Ovary (tissue), 7 donors: ENCODE measurements at regions not wholly inside any gene's neighbourhood (a gene's known extent, or its start where the extent isn't known, plus 50 kb on each side); places are given as distances from the start of the nearest gene placed in this dataset.

Experiments
- DNase-seq, 5 donors: peaks; one replicate each; pipeline ENCODE4 v3.0.0-alpha.2; 2019 to 2020
- H3K27ac ChIP-seq, 2 donors: fragments of 200-600 bp; one replicate each; pipeline versions ENCODE4 v1.5.1 to v1.8.0; 2019 to 2022
- H3K27me3 ChIP-seq: fragments of 200-600 bp; one replicate; pipeline ENCODE4 v1.8.0; 2022
- H3K36me3 ChIP-seq: fragments of 200-600 bp; sonication (generic); one replicate; pipeline ENCODE4 v1.5.1; 2019
- H3K4me1 ChIP-seq: one replicate; pipeline ENCODE4 v1.8.1; 2013; ENCODE audit warnings: mild to moderate bottlenecking, moderate library complexity; ENCODE audit not compliant: insufficient read depth
- H3K4me3 ChIP-seq: fragments of 200-600 bp; sonication (generic); one replicate; pipeline ENCODE4 v1.5.1; 2017
- H3K9me3 ChIP-seq, 2 donors: fragments of 200-600 bp in 1 of 2; sonication (generic) in 1 of 2; one replicate each; pipeline versions ENCODE4 v1.5.1 to v1.8.1; 2013 to 2019; ENCODE audit warnings: mild to moderate bottlenecking in 1 of 2, moderate library complexity in 1 of 2
- CTCF ChIP-seq, 3 donors: fragments of 450-650 bp in 2 of 3; fragments of 200-600 bp in 1 of 3; IDR thresholded peaks; one replicate each; pipeline versions ENCODE4 v1.5.1 to v1.8.0; 2016 to 2022; ENCODE audit warnings: antibody characterized with exemption in 3 of 3, mild to moderate bottlenecking in 1 of 3
- EP300 ChIP-seq: sonication (generic); formaldehyde crosslinking; IDR thresholded peaks from one replicate; pipeline ENCODE4 v1.6.1; 2017; ENCODE audit warnings: antibody characterized with exemption
- POLR2A ChIP-seq: fragments of 450-650 bp; IDR thresholded peaks from one replicate; pipeline ENCODE4 v1.6.1; 2017; ENCODE audit warnings: antibody characterized with exemption, mild to moderate bottlenecking, moderate library complexity
- WGBS, 3 donors: extraction: QIAGEN DNeasy Blood & Tissue Kit in 1 of 3; methylation state at CpG; one replicate each; pipeline versions ENCODE4 v1.1.5 to v1.1.7; 2013 to 2017; 5-methylcytosine and 5-hydroxymethylcytosine counted together
- intact Hi-C, 4 donors: fragments of 100-400 bp; cut with DNase I; formaldehyde crosslinking; loops; one replicate each; pipeline versions ENCODE4 v1.11.0 to v1.15.1; 2022 to 2023
- donor health status: DM: no; HTN: no; CAD: no; lungs with moderate emphysema.
- donor health status: DM: no; HTN: no; CAD: no.
- donor health status: Bipolar disorder and iron deficiency.
- donor health status: DM: no; HTN: no; CAD: no.
- donor health status: DM: yes; HTN: yes; CAD: no.

DNA sequence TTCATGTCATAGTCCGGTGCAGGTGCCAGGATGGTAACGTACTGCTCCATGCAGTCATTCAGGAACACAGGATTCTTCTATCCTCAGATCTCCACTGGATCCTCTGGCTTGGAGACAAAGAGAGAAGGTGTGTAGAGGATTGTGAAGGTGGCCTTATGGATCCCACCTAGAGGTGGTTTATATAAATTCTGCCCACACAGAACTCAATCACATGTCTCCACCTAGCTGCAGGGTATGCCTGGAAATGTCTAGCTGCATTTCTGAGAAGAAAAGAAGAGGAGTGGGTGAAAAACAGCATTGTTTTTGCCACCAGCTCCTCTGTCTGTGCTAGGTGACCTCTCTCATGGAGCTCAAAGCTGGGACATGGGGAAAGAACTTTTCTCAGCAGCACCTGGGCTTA, 478.7 kb downstream of the PDCD6IP start:
- 62 to 83% (median 70%) methylated on average over 2 of the region's 2 CpGs for WGBS, 3 donors
- Histone ChIP-seq H3K4me3 (no peak overlapping the region), H3K27me3 (no peaks in the 10 kb centered on the region), H3K4me1 (no peaks in the 10 kb centered on the region), H3K36me3 (no peaks in the 10 kb centered on the region), H3K27ac (no peak overlapping the region), H3K9me3 (no peaks in the 10 kb centered on the region)
- no peak for DNase-seq
- intact Hi-C loops: no loop called here
- TF ChIP-seq POLR2A (no peak), CTCF (IDR thresholded peaks at IDR 0.05) (no peak), EP300 (no peak)

DNA sequence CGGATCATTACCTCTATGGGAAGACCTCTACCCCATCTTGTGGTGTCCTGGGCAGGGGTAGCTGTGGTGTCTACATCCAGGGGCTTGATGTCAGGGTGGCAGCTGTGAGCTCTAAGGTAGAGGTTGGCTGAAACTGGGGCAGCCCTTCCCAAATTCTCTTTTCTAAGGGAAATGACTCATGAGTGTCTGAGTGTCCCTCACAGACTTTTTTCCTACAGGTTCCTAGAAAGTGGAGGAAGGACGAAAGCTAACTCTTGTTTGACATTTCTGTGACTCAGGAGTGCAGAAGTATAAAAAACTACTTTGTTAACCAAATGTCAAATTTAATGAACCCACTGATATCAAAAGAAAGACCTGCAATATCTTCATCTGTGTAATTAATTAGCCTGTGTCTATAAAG, 481.5 kb downstream of the PDCD6IP start:
- no peaks in the 10 kb centered on the region for H3K36me3 ChIP-seq
- H3K4me1 ChIP-seq: no peaks in the 10 kb centered on the region
- DNase-seq: no peak
- intact Hi-C loops: no loop called here
- no peaks in the 10 kb centered on the region for H3K27me3 ChIP-seq
- 81 to 89% (median 83%) methylated on average over 2 of the region's 2 CpGs for WGBS, 3 donors
- no peak overlapping the region for H3K27ac ChIP-seq
- no peaks in the 10 kb centered on the region for H3K9me3 ChIP-seq
- TF ChIP-seq EP300 (no peak), CTCF (IDR thresholded peaks at IDR 0.05) (no peak), POLR2A (no peak)
- H3K4me3 ChIP-seq: no peak overlapping the region

DNA sequence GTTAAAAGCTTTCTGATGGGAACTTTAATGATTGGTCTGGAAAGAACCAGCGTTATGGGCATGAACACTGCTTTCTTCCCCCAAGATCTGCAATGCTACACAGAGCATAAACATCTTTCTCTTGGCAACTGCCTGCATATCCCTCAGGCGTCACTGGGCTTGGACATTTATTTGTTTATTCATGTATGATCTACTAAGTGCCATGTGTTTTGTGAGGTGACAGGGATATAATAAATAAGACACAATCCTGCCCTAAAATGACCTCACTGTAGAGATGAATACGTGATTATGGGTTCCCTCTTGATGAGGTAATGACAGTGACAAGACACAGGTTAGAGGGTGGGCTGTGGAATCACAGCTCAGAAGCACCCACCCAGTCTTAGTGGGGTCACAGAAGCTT, 485.3 kb downstream of the PDCD6IP start:
- DNase-seq: no peak
- H3K27ac ChIP-seq: no peak overlapping the region
- H3K4me3 ChIP-seq: no peak overlapping the region
- TF ChIP-seq CTCF (IDR thresholded peaks at IDR 0.05): no peak
- TF ChIP-seq POLR2A: no peak
- no peak for TF ChIP-seq EP300
- H3K9me3 ChIP-seq: no peaks in the 10 kb centered on the region
- no peaks in the 10 kb centered on the region for H3K4me1 ChIP-seq
- 64 to 70% (median 68%) methylated on average over 3 of the region's 3 CpGs for WGBS, 3 donors
- no peaks in the 10 kb centered on the region for H3K36me3 ChIP-seq
- H3K27me3 ChIP-seq: no peaks in the 10 kb centered on the region
- intact Hi-C loops: no loop called here

GRCh38 chr3:34284959-34285826, 486.8 kb downstream of the PDCD6IP start:
- TF ChIP-seq CTCF (IDR thresholded peaks at IDR 0.05): no peak
- no peak for TF ChIP-seq POLR2A
- TF ChIP-seq EP300: no peak
- Histone ChIP-seq H3K9me3 (no peaks in the 10 kb centered on the region), H3K4me3 (no peak overlapping the region), H3K27me3 (no peaks in the 10 kb centered on the region), H3K27ac (no peak overlapping the region), H3K36me3 (no peaks in the 10 kb centered on the region), H3K4me1 (no peaks in the 10 kb centered on the region)
- WGBS, 3 donors: 78 to 84% (median 83%) methylated on average over 7 of the region's 7 CpGs
- intact Hi-C loops: no loop called here
- DNase-seq: no peak
